K562 (cell line): ENCODE measurements at regions not wholly inside any gene's neighbourhood (a gene's known extent, or its start where the extent isn't known, plus 50 kb on each side); places are given as distances from the start of the nearest gene placed in this dataset.

Experiments
- ATAC-seq: fragments of 200-7000 bp; cut with Tn5 transposase; 3 replicates; pipeline ENCODE4 v1.9.1; 2020; ENCODE audit warnings: moderate library complexity
- BruUV-seq: library from RNA; stranded (reverse); fragments of 400-500 nt; replicated peaks from 2 replicates; lab custom pipeline; 2021; lab: Mats Ljungman, UMichigan
- CTCF ChIA-PET: fragments of 300-600 bp; formaldehyde crosslinking; extraction: SDS; loops from one replicate; lab custom pipeline; 2021; ENCODE audit warnings: low intra/inter-chr PET ratio; lab: Yijun Ruan, JAX
- POLR2A ChIA-PET: fragments of 300-600, 350-650 bp; sonication (Branson Sonifier 250); formaldehyde crosslinking; extraction: SDS; loops from one replicate; lab custom pipeline; 2021; ENCODE audit warnings: antibody characterized with exemption, inconsistent platforms; lab: Yijun Ruan, JAX
- DNase-seq, 4 experiments: peaks; one replicate each; pipeline versions ENCODE4 v3.0.0 to v3.0.0-alpha.2; 2011 to 2018; ENCODE audit warnings: low spot score in 3 of 4, mixed read lengths in 3 of 4; ENCODE audit errors: extremely low read depth in 1 of 4
- FAIRE-seq: peaks from 2 replicates; lab custom pipeline; 2011; peaks lifted over from hg19 to GRCh38; lab: Jason Lieb, UNC
- H2AFZ ChIP-seq: 2 replicates; pipeline ENCODE4 v1.6.0; 2011; ENCODE audit warnings: low read depth, low read length, control low read depth, inconsistent platforms
- H3K27ac ChIP-seq: fragments of 200-600 bp; 3 replicates; pipeline ENCODE4 v1.8.0; 2011; ENCODE audit warnings: low read depth, mild to moderate bottlenecking, control low read depth, inconsistent platforms, low read length, moderate library complexity, mixed read lengths; ENCODE audit errors: extremely low read depth
- H3K27me3 ChIP-seq, 2 experiments: fragments of 300-600 bp in 1 of 2; 2 replicates in 1 of 2; 3 replicates in 1 of 2; pipeline versions ENCODE4 v1.6.0 to v1.8.0; 2011; ENCODE audit warnings: inconsistent platforms in 2 of 2, low read length in 2 of 2, mild to moderate bottlenecking in 1 of 2, mixed read lengths in 1 of 2, moderate library complexity in 1 of 2; ENCODE audit not compliant: control insufficient read depth in 2 of 2, insufficient read depth in 2 of 2
- H3K36me3 ChIP-seq: fragments of 300-600 bp; 3 replicates; pipeline ENCODE4 v1.8.0; 2011; ENCODE audit warnings: mild to moderate bottlenecking, low read length, inconsistent platforms; ENCODE audit not compliant: control insufficient read depth, insufficient read depth
- H3K4me1 ChIP-seq, 2 experiments: fragments of 200-600 bp in 1 of 2; replicated peaks in 1 of 2; 2 replicates in 1 of 2; 3 replicates in 1 of 2; pipeline versions ENCODE4 v1.5.1 to v1.8.0; 2011; ENCODE audit warnings: inconsistent platforms in 2 of 2, low read length in 2 of 2, mild to moderate bottlenecking in 1 of 2, mixed read lengths in 1 of 2, moderate library complexity in 1 of 2; ENCODE audit not compliant: control insufficient read depth in 2 of 2, insufficient read depth in 2 of 2
- H3K4me2 ChIP-seq: 2 replicates; pipeline ENCODE4 v1.6.1; 2011; ENCODE audit warnings: low read length, control low read depth, inconsistent platforms, mixed read lengths; ENCODE audit not compliant: insufficient read depth
- H3K4me3 ChIP-seq: fragments of 200-600 bp; sonication (generic), shearing (Covaris generic); 2 replicates; pipeline ENCODE4 v1.5.1; 2016; ENCODE audit warnings: control low read depth, inconsistent platforms
- H3K79me2 ChIP-seq: fragments of 200-600 bp; 3 replicates; pipeline ENCODE4 v1.8.0; 2011; ENCODE audit warnings: low read length, inconsistent platforms; ENCODE audit not compliant: control insufficient read depth, insufficient read depth
- H3K9ac ChIP-seq, 2 experiments: 2 replicates each; pipeline versions ENCODE4 v1.6.0 to v1.6.1; 2011; ENCODE audit warnings: low read depth in 2 of 2, low read length in 2 of 2, control low read depth in 1 of 2, inconsistent platforms in 1 of 2, mild to moderate bottlenecking in 1 of 2, mixed read lengths in 1 of 2; ENCODE audit not compliant: insufficient read depth in 1 of 2
- H3K9me1 ChIP-seq: one replicate; pipeline ENCODE4 v1.6.0; 2011; ENCODE audit warnings: inconsistent platforms, mild to moderate bottlenecking, low read length, moderate library complexity; ENCODE audit not compliant: control insufficient read depth, insufficient read depth
- H3K9me3 ChIP-seq: replicated peaks from 2 replicates; pipeline ENCODE4 v1.5.1; 2011; ENCODE audit warnings: low read depth, low read length, inconsistent platforms; ENCODE audit not compliant: control insufficient read depth, insufficient read depth
- H4K20me1 ChIP-seq: replicated peaks from 2 replicates; pipeline ENCODE4 v1.6.1; 2011; ENCODE audit warnings: low read length, inconsistent platforms, mixed read lengths; ENCODE audit not compliant: control insufficient read depth, insufficient read depth
- ESRRB ChIP-seq: fragments of 250-450 bp; sonication (Bioruptor Pico); IDR thresholded peaks from 2 replicates; pipeline ENCODE4 v1.5.0; 2020; ENCODE audit warnings: mild to moderate bottlenecking, moderate library complexity, borderline replicate concordance
- EWSR1 ChIP-seq: fragments of 450-650 bp; IDR thresholded peaks from 2 replicates; pipeline ENCODE4 v1.6.1; 2018; ENCODE audit warnings: borderline replicate concordance, mild to moderate bottlenecking, low read depth, moderate library complexity; ENCODE audit not compliant: partially characterized antibody
- HDAC1 ChIP-seq, 2 experiments: fragments of 450-650 bp; IDR thresholded peaks; 2 replicates each; pipeline ENCODE4 v1.6.1; 2016 to 2017; ENCODE audit warnings: inconsistent platforms in 1 of 2, mild to moderate bottlenecking in 1 of 2, moderate library complexity in 1 of 2
- KLF13 ChIP-seq: fragments of 450-650 bp; IDR thresholded peaks from 2 replicates; pipeline ENCODE4 v1.6.1; 2016; ENCODE audit warnings: missing genetic modification characterization, low read depth, mild to moderate bottlenecking, missing compliant biosample characterization, moderate library complexity, borderline replicate concordance
- MBD2 ChIP-seq: sonication (generic); IDR thresholded peaks from 2 replicates; pipeline ENCODE4 v1.6.1; 2016; ENCODE audit warnings: low read depth, borderline replicate concordance
- NFRKB ChIP-seq: fragments of 450-650 bp; IDR thresholded peaks from 2 replicates; pipeline ENCODE4 v1.6.1; 2016; ENCODE audit warnings: low read depth
- REST ChIP-seq, 2 experiments: fragments of 450-650 bp; formaldehyde crosslinking in 1 of 2; IDR thresholded peaks; 2 replicates each; pipeline versions ENCODE4 v1.4.0 to v1.6.1; 2014 to 2020; ENCODE audit warnings: mild to moderate bottlenecking in 2 of 2, borderline replicate concordance in 1 of 2, low read depth in 1 of 2
- SMAD1 ChIP-seq: fragments of 150-350 bp; IDR thresholded peaks from 2 replicates; pipeline ENCODE4 v1.6.1; 2014; ENCODE audit warnings: low read length, low read depth; ENCODE audit not compliant: partially characterized antibody
- SMAD2 ChIP-seq: fragments of 150-350 bp; IDR thresholded peaks from 2 replicates; pipeline ENCODE4 v1.6.1; 2014; ENCODE audit warnings: low read depth, mild to moderate bottlenecking, low read length
- SREBF2 ChIP-seq: sonication (generic); formaldehyde crosslinking; IDR thresholded peaks from 2 replicates; pipeline ENCODE4 v1.4.0; 2020; ENCODE audit warnings: mild to moderate bottlenecking, missing genetic modification reagents
- ZNF354B ChIP-seq: fragments of 250-450 bp; sonication (Bioruptor Pico); IDR thresholded peaks from 2 replicates; pipeline ENCODE4 v1.4.0; 2020
- ZNF766 ChIP-seq: fragments of 200-800 bp; sonication (Bioruptor generic); conservative IDR thresholded peaks from 2 replicates; pipeline ENCODE4 v1.6.1; 2016; ENCODE audit warnings: missing genetic modification characterization, missing compliant biosample characterization
- ZNF778 ChIP-seq: fragments of 450-650 bp; formaldehyde crosslinking; IDR thresholded peaks from 2 replicates; pipeline ENCODE4 v1.4.0; 2020; ENCODE audit warnings: mild to moderate bottlenecking, moderate library complexity
- WGBS: fragments of 100-300 bp; shearing (Covaris generic); methylation state at CpG from one replicate; pipeline ENCODE4 v1.1.6; 2016; ENCODE audit warnings: low coverage, mixed read lengths; ENCODE audit not compliant: insufficient coverage; ENCODE audit errors: missing lambda C conversion rate; 5-methylcytosine and 5-hydroxymethylcytosine counted together
- in situ Hi-C: fragments of 300-500 bp; cut with MboI; formaldehyde crosslinking; loops from 4 replicates; pipeline ENCODE4 v1.15.0; 2018; ENCODE audit warnings: inconsistent platforms, mixed read lengths
- intact Hi-C: fragments of 100-400 bp; cut with micrococcal nuclease; formaldehyde crosslinking; loops from 2 replicates; pipeline ENCODE4 v1.14.2; 2022
- TF ChIP-seq, protein P1 (sequence below): fragments of 150-350 bp; conservative IDR thresholded peaks from 2 replicates; pipeline ENCODE4 v1.6.1; 2014; ENCODE audit warnings: low read length

DNA sequence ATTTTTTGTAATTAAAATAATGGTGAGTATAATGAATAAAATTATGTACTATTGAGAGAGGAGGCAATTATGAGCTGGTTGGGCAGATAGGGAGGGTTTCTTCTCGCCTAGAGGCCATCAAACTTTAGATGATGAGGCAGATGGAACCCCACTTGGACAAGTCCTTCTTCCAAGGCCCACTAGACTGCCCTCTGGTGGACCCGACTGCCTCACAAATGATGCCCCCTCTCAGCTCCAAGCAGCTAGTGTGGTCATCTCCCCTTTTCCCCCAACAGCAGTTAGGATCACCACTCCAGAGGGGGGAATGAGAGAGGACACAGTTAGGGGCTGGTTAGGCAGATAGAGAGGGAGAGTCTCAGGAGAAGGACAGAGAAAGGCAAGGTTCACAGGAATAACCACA is 348.0 kb upstream of the CDH18 start:
- Histone ChIP-seq H2AFZ (no peak overlapping the region), H3K36me3 (no peaks in the 10 kb centered on the region), H3K27ac (no peak overlapping the region), H3K9me3 (peaks cover 2% of the 10 kb centered on the region; the same call in 1 of the 2 replicates), H3K79me2 (no peaks in the 10 kb centered on the region), H3K9me1 (no peaks in the 10 kb centered on the region), H4K20me1 (no peaks in the 10 kb centered on the region), H3K9ac (no peak overlapping the region), H3K4me2 (no peak overlapping the region), H3K4me3 (no peak overlapping the region), H3K4me1 (no peaks in the 10 kb centered on the region), H3K27me3 (no peaks in the 10 kb centered on the region)
- ATAC-seq = no peak
- FAIRE-seq = no peak
- CTCF ChIA-PET = no interaction called here
- POLR2A ChIA-PET = no interaction called here
- WGBS = 0% methylated on average over 2 of the region's 2 CpGs
- BruUV-seq = no TSS peak
- DNase-seq = no peak
- intact Hi-C loops = no loop called here
- in situ Hi-C loops = no loop called here
- no peak for TF ChIP-seq HDAC1 (IDR thresholded peaks at IDR 0.05)
- no peak for TF ChIP-seq SMAD1
- no peak for TF ChIP-seq KLF13 (tag)
- no peak for TF ChIP-seq MBD2
- no peak for TF ChIP-seq SREBF2 (CRISPR knock-in tag)
- TF ChIP-seq EWSR1 = no peak
- TF ChIP-seq ESRRB (CRISPR knock-in tag) = no peak
- no peak for TF ChIP-seq ZNF354B (CRISPR knock-in tag)
- TF ChIP-seq NFRKB = no peak
- no peak for TF ChIP-seq ZNF766 (CRISPR knock-in tag)
- TF ChIP-seq ZNF778 (CRISPR knock-in tag) = no peak
- TF ChIP-seq SMAD2 = no peak
- TF ChIP-seq REST (IDR thresholded peaks at IDR 0.05; ENCODE audit: borderline replicate concordance) = no peak
- no peak for TF ChIP-seq REST (CRISPR knock-in tag; IDR thresholded peaks at IDR 0.05; ENCODE audit: low read depth)
- TF ChIP-seq, protein P1, sequence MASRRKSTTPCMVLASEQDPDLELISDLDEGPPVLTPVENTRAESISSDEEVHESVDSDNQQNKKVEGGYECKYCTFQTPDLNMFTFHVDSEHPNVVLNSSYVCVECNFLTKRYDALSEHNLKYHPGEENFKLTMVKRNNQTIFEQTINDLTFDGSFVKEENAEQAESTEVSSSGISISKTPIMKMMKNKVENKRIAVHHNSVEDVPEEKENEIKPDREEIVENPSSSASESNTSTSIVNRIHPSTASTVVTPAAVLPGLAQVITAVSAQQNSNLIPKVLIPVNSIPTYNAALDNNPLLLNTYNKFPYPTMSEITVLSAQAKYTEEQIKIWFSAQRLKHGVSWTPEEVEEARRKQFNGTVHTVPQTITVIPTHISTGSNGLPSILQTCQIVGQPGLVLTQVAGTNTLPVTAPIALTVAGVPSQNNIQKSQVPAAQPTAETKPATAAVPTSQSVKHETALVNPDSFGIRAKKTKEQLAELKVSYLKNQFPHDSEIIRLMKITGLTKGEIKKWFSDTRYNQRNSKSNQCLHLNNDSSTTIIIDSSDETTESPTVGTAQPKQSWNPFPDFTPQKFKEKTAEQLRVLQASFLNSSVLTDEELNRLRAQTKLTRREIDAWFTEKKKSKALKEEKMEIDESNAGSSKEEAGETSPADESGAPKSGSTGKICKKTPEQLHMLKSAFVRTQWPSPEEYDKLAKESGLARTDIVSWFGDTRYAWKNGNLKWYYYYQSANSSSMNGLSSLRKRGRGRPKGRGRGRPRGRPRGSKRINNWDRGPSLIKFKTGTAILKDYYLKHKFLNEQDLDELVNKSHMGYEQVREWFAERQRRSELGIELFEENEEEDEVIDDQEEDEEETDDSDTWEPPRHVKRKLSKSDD = no peak
